ENCODE measurements at regions not wholly inside any gene's neighbourhood (a gene's known extent, or its start where the extent isn't known, plus 50 kb on each side); places are given as distances from the start of the nearest gene placed in this dataset.

DNA sequence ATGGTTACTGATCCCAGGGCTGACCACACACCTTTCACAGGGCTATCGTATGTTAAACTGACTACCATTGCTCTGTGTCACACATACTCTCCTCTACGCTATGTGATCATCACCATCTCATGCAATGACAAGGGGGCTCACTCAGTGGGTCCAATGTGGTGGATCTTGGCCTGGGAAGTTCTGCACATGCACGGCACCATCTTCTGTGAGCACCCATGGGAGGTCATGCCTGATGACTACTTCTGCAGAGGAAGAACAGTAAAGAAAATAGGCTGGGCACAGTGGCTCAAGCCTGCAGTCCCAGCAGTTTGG, 60.0 kb upstream of the FOXD3 start:
- no peak overlapping the region for H3K9ac ChIP-seq (ENCODE audit: low read depth, low read length)
- H3K4me1 ChIP-seq (ENCODE audit: insufficient read depth, low read length), result no peaks in the 10 kb centered on the region
- no peaks in the 10 kb centered on the region for H3K36me3 ChIP-seq (ENCODE audit: insufficient read depth, low read length)
- no peaks in the 10 kb centered on the region for H3K9me3 ChIP-seq (ENCODE audit: control insufficient read depth, insufficient read depth, low read length)

- Histone ChIP-seq H3K9me3 (ENCODE audit: control insufficient read depth, insufficient read depth, low read length) (no peaks in the 10 kb centered on the region), H3K9ac (ENCODE audit: low read depth, low read length) (no peak overlapping the region), H3K4me1 (ENCODE audit: insufficient read depth, low read length) (no peaks in the 10 kb centered on the region), H3K36me3 (ENCODE audit: insufficient read depth, low read length) (no peaks in the 10 kb centered on the region)
Observed at GRCh38 chr1:63264161-63264560, 58.2 kb upstream of the FOXD3 start.

- H3K4me1 ChIP-seq (ENCODE audit: insufficient read depth, low read length), result peaks cover 4% of the 10 kb centered on the region; the same call in 1 of the 2 replicates
- H3K9ac ChIP-seq (ENCODE audit: low read depth, low read length), result no peak overlapping the region
- no peaks in the 10 kb centered on the region for H3K9me3 ChIP-seq (ENCODE audit: control insufficient read depth, insufficient read depth, low read length)
- H3K36me3 ChIP-seq (ENCODE audit: insufficient read depth, low read length), result no peaks in the 10 kb centered on the region
Observed at GRCh38 chr1:63266857-63267256, 55.5 kb upstream of the FOXD3 start.

GRCh38 chr1:63268876-63269275, 53.5 kb upstream of the FOXD3 start:
- Histone ChIP-seq H3K4me1 (ENCODE audit: insufficient read depth, low read length) (peaks cover 4% of the 10 kb centered on the region; the same call in 1 of the 2 replicates), H3K9ac (ENCODE audit: low read depth, low read length) (no peak overlapping the region), H3K9me3 (ENCODE audit: control insufficient read depth, insufficient read depth, low read length) (no peaks in the 10 kb centered on the region), H3K36me3 (ENCODE audit: insufficient read depth, low read length) (no peaks in the 10 kb centered on the region)

DNA sequence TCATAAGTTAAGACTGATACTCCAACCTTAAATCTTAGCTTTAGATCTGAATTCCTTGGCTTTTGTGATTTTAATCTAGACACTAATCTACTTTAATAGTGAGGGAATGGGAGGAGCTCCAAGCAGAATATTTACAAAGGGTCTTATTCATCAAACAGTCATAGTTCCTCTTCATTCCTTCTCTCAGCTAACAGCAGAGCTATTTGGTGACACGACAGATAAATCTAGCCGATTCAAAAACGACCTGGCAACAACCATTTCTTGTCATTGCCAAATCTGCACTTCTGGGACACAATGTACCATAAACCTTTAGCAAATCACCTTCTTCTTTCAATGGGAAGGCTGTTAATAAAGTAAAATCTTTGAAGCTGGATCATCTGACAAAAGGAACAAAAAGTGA, 52.8 kb upstream of the FOXD3 start:
- H3K9me3 ChIP-seq (ENCODE audit: control insufficient read depth, insufficient read depth, low read length), result no peaks in the 10 kb centered on the region
- peaks cover 4% of the 10 kb centered on the region; the same call in 1 of the 2 replicates for H3K4me1 ChIP-seq (ENCODE audit: insufficient read depth, low read length)
- no peaks in the 10 kb centered on the region for H3K36me3 ChIP-seq (ENCODE audit: insufficient read depth, low read length)
- no peak overlapping the region for H3K9ac ChIP-seq (ENCODE audit: low read depth, low read length)

Measured in ES-I3 (cell line).